Vagina (tissue), 2 donors: ENCODE measurements at regions not wholly inside any gene's neighbourhood (a gene's known extent, or its start where the extent isn't known, plus 50 kb on each side); places are given as distances from the start of the nearest gene placed in this dataset.

Experiments
- POLR2A ChIP-seq, 2 donors: fragments of 450-650 bp; IDR thresholded peaks; one replicate each; pipeline ENCODE4 v1.6.1; 2017; ENCODE audit warnings: antibody characterized with exemption in 2 of 2, mild to moderate bottlenecking in 2 of 2, moderate library complexity in 2 of 2
- POLR2AphosphoS5 ChIP-seq, 2 donors: sonication (generic); formaldehyde crosslinking; IDR thresholded peaks; one replicate each; pipeline ENCODE4 v1.9.0; 2017; ENCODE audit warnings: antibody characterized with exemption in 2 of 2, mild to moderate bottlenecking in 2 of 2, low read depth in 1 of 2; ENCODE audit not compliant: insufficient read depth in 1 of 2
- TF ChIP-seq, protein P1 (sequence below), 3 experiments: fragments of 450-650 bp in 2 of 3; fragments of 200-600 bp in 1 of 3; sonication (generic) in 1 of 3; IDR thresholded peaks; one replicate each; pipeline ENCODE4 v1.5.1; 2017 to 2019; ENCODE audit warnings: antibody characterized with exemption in 3 of 3, mild to moderate bottlenecking in 2 of 3, moderate library complexity in 2 of 3

DNA sequence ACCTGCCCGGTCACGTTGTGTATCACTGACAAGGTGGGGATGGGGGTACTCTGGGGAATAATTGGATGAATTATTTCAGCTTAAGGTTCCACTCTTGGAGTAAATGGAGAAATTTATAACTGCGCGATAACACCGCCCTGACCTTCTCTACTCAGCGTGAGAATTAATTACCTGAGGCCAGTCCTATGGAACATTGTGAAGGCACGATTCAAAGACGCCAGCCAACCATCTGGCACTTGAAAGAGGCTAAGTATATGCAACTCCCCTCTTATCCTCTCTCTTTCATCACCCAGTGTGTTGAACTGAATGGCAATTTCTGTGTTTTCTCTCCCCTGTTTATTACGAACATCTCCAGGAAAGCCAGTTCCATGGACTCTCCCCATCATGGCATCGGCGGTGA is 235.5 kb upstream of the TUT7 start:
- TF ChIP-seq, protein P1, sequence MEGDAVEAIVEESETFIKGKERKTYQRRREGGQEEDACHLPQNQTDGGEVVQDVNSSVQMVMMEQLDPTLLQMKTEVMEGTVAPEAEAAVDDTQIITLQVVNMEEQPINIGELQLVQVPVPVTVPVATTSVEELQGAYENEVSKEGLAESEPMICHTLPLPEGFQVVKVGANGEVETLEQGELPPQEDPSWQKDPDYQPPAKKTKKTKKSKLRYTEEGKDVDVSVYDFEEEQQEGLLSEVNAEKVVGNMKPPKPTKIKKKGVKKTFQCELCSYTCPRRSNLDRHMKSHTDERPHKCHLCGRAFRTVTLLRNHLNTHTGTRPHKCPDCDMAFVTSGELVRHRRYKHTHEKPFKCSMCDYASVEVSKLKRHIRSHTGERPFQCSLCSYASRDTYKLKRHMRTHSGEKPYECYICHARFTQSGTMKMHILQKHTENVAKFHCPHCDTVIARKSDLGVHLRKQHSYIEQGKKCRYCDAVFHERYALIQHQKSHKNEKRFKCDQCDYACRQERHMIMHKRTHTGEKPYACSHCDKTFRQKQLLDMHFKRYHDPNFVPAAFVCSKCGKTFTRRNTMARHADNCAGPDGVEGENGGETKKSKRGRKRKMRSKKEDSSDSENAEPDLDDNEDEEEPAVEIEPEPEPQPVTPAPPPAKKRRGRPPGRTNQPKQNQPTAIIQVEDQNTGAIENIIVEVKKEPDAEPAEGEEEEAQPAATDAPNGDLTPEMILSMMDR (IDR thresholded peaks at IDR 0.05): no peak
- no peak for TF ChIP-seq POLR2A (IDR thresholded peaks at IDR 0.05)
- TF ChIP-seq POLR2AphosphoS5 (IDR thresholded peaks at IDR 0.05; ENCODE audit: insufficient read depth in 1 of 2, low read depth in 1 of 2): no peak
